HEK293T (cell line): ENCODE measurements at regions not wholly inside any gene's neighbourhood (a gene's known extent, or its start where the extent isn't known, plus 50 kb on each side); places are given as distances from the start of the nearest gene placed in this dataset.

Source experiments
- BHLHE40 ChIP-seq: fragments of 450-650 bp; IDR thresholded peaks from 2 replicates; pipeline ENCODE4 v1.6.1; 2016; ENCODE audit warnings: mild to moderate bottlenecking, moderate library complexity, borderline replicate concordance
- ELF4 ChIP-seq: fragments of 450-650 bp; IDR thresholded peaks from 2 replicates; pipeline ENCODE4 v1.6.1; 2017; ENCODE audit warnings: antibody characterized with exemption
- FOXA1 ChIP-seq: fragments of 450-650 bp; IDR thresholded peaks from 2 replicates; pipeline ENCODE4 v1.6.1; 2016; ENCODE audit warnings: mild to moderate bottlenecking
- FOXM1 ChIP-seq: fragments of 450-650 bp; IDR thresholded peaks from 2 replicates; pipeline ENCODE4 v1.6.1; 2017; ENCODE audit warnings: mild to moderate bottlenecking, borderline replicate concordance
- L3MBTL2 ChIP-seq: fragments of 450-650 bp; conservative IDR thresholded peaks from 2 replicates; pipeline ENCODE4 v1.6.1; 2016; ENCODE audit warnings: mild to moderate bottlenecking
- SP1 ChIP-seq: fragments of 450-650 bp; IDR thresholded peaks from 2 replicates; pipeline ENCODE4 v1.6.1; 2017
- SUZ12 ChIP-seq: fragments of 450-650 bp; IDR thresholded peaks from 2 replicates; pipeline ENCODE4 v1.6.1; 2016; ENCODE audit warnings: mild to moderate bottlenecking
- ZNF384 ChIP-seq: fragments of 450-650 bp; IDR thresholded peaks from 2 replicates; pipeline ENCODE4 v1.6.1; 2016
- TF ChIP-seq, protein P1 (sequence below): fragments of 450-650 bp; IDR thresholded peaks from 2 replicates; pipeline ENCODE4 v1.6.1; 2016

DNA sequence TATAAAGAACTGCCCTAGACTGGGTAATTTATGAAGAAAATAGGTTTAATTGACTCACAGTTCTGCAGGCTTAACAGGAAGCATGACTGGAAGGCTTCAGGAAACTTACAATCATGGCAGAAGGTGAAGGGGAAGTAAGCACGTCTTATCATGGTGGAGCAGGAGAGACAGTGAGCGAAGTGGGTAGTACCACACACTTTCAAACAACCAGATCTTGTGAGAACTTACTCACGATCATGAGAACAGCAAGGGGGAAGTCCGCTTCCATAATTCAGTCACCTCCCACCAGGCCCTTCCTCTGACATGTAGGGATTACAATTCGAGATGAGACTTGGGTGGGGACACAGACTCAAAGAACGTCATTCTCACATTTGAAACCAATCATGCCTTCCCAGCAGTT is 260.1 kb upstream of the FAM98A start:
- TF ChIP-seq FOXM1: no peak
- TF ChIP-seq, protein P1, sequence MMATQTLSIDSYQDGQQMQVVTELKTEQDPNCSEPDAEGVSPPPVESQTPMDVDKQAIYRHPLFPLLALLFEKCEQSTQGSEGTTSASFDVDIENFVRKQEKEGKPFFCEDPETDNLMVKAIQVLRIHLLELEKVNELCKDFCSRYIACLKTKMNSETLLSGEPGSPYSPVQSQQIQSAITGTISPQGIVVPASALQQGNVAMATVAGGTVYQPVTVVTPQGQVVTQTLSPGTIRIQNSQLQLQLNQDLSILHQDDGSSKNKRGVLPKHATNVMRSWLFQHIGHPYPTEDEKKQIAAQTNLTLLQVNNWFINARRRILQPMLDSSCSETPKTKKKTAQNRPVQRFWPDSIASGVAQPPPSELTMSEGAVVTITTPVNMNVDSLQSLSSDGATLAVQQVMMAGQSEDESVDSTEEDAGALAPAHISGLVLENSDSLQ: no peak
- TF ChIP-seq SUZ12: no peak
- TF ChIP-seq ZNF384: no peak
- TF ChIP-seq ELF4: no peak
- TF ChIP-seq SP1: no peak
- TF ChIP-seq BHLHE40: no peak
- TF ChIP-seq FOXA1: no peak
- TF ChIP-seq L3MBTL2: no peak
